ENCODE measurements at regions not wholly inside any gene's neighbourhood (a gene's known extent, or its start where the extent isn't known, plus 50 kb on each side); places are given as distances from the start of the nearest gene placed in this dataset.

DNA sequence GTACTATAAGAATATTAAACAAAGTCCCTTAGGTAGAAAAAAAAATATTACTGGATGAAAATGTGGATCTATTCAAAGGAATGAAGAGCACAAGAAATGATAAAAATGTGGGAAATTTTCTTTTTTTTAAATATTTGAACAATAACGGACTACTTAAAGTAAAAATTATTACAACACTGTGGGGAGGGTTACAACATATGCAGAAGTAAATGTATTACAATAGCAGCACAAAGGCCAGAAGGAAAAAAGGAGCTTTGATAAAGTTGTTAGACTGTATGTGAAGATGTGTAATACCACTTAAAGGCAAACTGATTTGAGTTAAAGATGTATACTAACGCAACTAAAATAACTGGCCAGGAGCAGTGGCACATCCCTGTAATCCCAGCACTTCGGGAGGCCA is 427.1 kb downstream of the SHQ1 start:
- H3K23ac ChIP-seq (ENCODE audit: low read depth, low read length) = no peak overlapping the region
- peaks cover 61% of the 10 kb centered on the region for H4K20me1 ChIP-seq (ENCODE audit: insufficient read depth, low read length)
- no peaks in the 10 kb centered on the region for H3K36me3 ChIP-seq (ENCODE audit: control insufficient read depth, insufficient read depth, low read length)
- CTCF ChIA-PET = interaction anchor here (1.0 kb wide), 1 partner anchor 9 kb away, joined by 3 read pairs; no protein-coding TSS in a partner anchor
- DNase-seq (no peak), ATAC-seq (ENCODE audit: low read depth) (no peak)
- no peak overlapping the region for H3K18ac ChIP-seq (ENCODE audit: low read depth, low read length)
- H2AK9ac ChIP-seq (replicated peaks; ENCODE audit: low read depth, low read length, poor library complexity) = no peak overlapping the region
- H2BK15ac ChIP-seq (ENCODE audit: low read depth, low read length) = no peak overlapping the region
- no peak overlapping the region for H2AFZ ChIP-seq (replicated peaks; ENCODE audit: low read length, poor library complexity)
- H3K4me1 ChIP-seq (ENCODE audit: control insufficient read depth, insufficient read depth, low read length) = no peaks in the 10 kb centered on the region
- no peak overlapping the region for H3K4ac ChIP-seq (ENCODE audit: low read depth, low read length)
- no peak overlapping the region for H4K5ac ChIP-seq (ENCODE audit: low read depth, low read length)
- H2BK120ac ChIP-seq (ENCODE audit: low read depth, low read length) = no peak overlapping the region
- intact Hi-C loops (cut with micrococcal nuclease) (no loop called here), in situ Hi-C loops (cut with MboI; ENCODE audit: low sequenced_read_pairs) (no loop called here), dilution Hi-C loops (cut with HindIII; ENCODE audit: low sequenced_read_pairs, unreplicated experiment) (no loop called here)
- H3K27me3 ChIP-seq (ENCODE audit: control insufficient read depth, insufficient read depth, low read length) = no peaks in the 10 kb centered on the region
- no peak overlapping the region for H4K8ac ChIP-seq (ENCODE audit: low read depth in 2 of 2, low read length in 2 of 2)
- no peak overlapping the region for H3K4me2 ChIP-seq (ENCODE audit: low read depth, low read length)
- H4K91ac ChIP-seq (ENCODE audit: insufficient read depth, low read depth, low read length) = no peak overlapping the region
- no peak overlapping the region for H3K56ac ChIP-seq (ENCODE audit: extremely low read depth, insufficient read depth, low read length)
- H3K9me1 ChIP-seq (ENCODE audit: insufficient read depth, low read length) = no peaks in the 10 kb centered on the region; the same call in 1 of the 2 replicates
- no peak overlapping the region for H2BK5ac ChIP-seq (ENCODE audit: low read depth, low read length, poor library complexity, severe bottlenecking)
- H3K9ac ChIP-seq (ENCODE audit: low read depth, low read length) = no peak overlapping the region
- no TSS peak for BruUV-seq (replicated peaks)
- no peak for TF ChIP-seq RFX5 (IDR thresholded peaks at IDR 0.05; ENCODE audit: low read depth, low read length)
- no peak for TF ChIP-seq RCOR1 (IDR thresholded peaks at IDR 0.05; ENCODE audit: insufficient replicate concordance, low read length)
- TF ChIP-seq BHLHE40 (IDR thresholded peaks at IDR 0.05; ENCODE audit: low read depth, low read length) = no peak
- no peak for TF ChIP-seq POLR2A (IDR thresholded peaks at IDR 0.05; ENCODE audit: low read depth, low read length)
- TF ChIP-seq MAZ (IDR thresholded peaks at IDR 0.05; ENCODE audit: borderline replicate concordance, low read depth, low read length) = no peak
- TF ChIP-seq NFE2L2 (IDR thresholded peaks at IDR 0.05; ENCODE audit: low read depth, low read length) = no peak
- TF ChIP-seq, protein P1, sequence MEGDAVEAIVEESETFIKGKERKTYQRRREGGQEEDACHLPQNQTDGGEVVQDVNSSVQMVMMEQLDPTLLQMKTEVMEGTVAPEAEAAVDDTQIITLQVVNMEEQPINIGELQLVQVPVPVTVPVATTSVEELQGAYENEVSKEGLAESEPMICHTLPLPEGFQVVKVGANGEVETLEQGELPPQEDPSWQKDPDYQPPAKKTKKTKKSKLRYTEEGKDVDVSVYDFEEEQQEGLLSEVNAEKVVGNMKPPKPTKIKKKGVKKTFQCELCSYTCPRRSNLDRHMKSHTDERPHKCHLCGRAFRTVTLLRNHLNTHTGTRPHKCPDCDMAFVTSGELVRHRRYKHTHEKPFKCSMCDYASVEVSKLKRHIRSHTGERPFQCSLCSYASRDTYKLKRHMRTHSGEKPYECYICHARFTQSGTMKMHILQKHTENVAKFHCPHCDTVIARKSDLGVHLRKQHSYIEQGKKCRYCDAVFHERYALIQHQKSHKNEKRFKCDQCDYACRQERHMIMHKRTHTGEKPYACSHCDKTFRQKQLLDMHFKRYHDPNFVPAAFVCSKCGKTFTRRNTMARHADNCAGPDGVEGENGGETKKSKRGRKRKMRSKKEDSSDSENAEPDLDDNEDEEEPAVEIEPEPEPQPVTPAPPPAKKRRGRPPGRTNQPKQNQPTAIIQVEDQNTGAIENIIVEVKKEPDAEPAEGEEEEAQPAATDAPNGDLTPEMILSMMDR (conservative IDR thresholded peaks at IDR 0.05; ENCODE audit: low read depth, low read length) = no peak
- TF ChIP-seq, protein P2, sequence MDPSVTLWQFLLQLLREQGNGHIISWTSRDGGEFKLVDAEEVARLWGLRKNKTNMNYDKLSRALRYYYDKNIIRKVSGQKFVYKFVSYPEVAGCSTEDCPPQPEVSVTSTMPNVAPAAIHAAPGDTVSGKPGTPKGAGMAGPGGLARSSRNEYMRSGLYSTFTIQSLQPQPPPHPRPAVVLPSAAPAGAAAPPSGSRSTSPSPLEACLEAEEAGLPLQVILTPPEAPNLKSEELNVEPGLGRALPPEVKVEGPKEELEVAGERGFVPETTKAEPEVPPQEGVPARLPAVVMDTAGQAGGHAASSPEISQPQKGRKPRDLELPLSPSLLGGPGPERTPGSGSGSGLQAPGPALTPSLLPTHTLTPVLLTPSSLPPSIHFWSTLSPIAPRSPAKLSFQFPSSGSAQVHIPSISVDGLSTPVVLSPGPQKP (IDR thresholded peaks at IDR 0.05; ENCODE audit: borderline replicate concordance, low read depth, low read length) = no peak
- no peak for TF ChIP-seq CHD1 (IDR thresholded peaks at IDR 0.05; ENCODE audit: low read depth, low read length)
- TF ChIP-seq, protein P3, sequence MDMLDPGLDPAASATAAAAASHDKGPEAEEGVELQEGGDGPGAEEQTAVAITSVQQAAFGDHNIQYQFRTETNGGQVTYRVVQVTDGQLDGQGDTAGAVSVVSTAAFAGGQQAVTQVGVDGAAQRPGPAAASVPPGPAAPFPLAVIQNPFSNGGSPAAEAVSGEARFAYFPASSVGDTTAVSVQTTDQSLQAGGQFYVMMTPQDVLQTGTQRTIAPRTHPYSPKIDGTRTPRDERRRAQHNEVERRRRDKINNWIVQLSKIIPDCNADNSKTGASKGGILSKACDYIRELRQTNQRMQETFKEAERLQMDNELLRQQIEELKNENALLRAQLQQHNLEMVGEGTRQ (IDR thresholded peaks at IDR 0.05; ENCODE audit: low read depth, low read length) = no peak
- TF ChIP-seq MAFK (IDR thresholded peaks at IDR 0.05; ENCODE audit: low read depth, low read length) = no peak
- no peak for TF ChIP-seq MXI1 (IDR thresholded peaks at IDR 0.05; ENCODE audit: borderline replicate concordance, low read depth, low read length)
- no peak for TF ChIP-seq RAD21 (IDR thresholded peaks at IDR 0.05; ENCODE audit: low read length)
- TF ChIP-seq SMC3 (IDR thresholded peaks at IDR 0.05; ENCODE audit: low read depth, low read length) = no peak
- TF ChIP-seq FOS (IDR thresholded peaks at IDR 0.05; ENCODE audit: low read depth, low read length) = no peak
- no peak for TF ChIP-seq CEBPB (IDR thresholded peaks at IDR 0.05; ENCODE audit: low read depth, low read length)
- H3K27ac ChIP-seq (ENCODE audit: insufficient read depth, low read length) = no peak overlapping the region
- no peak overlapping the region for H3K14ac ChIP-seq (replicated peaks; ENCODE audit: low read depth, low read length)
- H3K4me3 ChIP-seq (ENCODE audit: insufficient read depth, low read depth, low read length) = no peak overlapping the region
- no CpG with 5 or more reads among the region's 3 CpGs for WGBS, 2 experiments (ENCODE audit: extremely low coverage in 2 of 2, insufficient read length in 1 of 2)
- POLR2A ChIA-PET (ENCODE audit: unreplicated experiment) = no interaction called here
- peaks cover 15 to 51% of the 10 kb centered on the region in 2 experiments for H3K79me1 ChIP-seq (ENCODE audit: low read depth in 1 of 2, low read length in 2 of 2)
- 0 out of 2 replicates have a peak, but pooled peaks cover 3% of the 10 kb centered on the region for H3K9me3 ChIP-seq (ENCODE audit: control insufficient read depth, insufficient read depth, low read length)
- no peak overlapping the region for H2AK5ac ChIP-seq (ENCODE audit: low read depth, low read length)
- H2BK20ac ChIP-seq (ENCODE audit: low read depth, low read length) = no peak overlapping the region

Measured in IMR-90 (cell line).